Transverse colon (tissue), 4 donors: ENCODE measurements at regions not wholly inside any gene's neighbourhood (a gene's known extent, or its start where the extent isn't known, plus 50 kb on each side); places are given as distances from the start of the nearest gene placed in this dataset.

ENCODE experiments used
- DNase-seq: peaks from one replicate; pipeline ENCODE4 v3.0.0-alpha.2; 2019
- H3K27ac ChIP-seq, 4 donors: fragments of 200-600 bp; sonication (generic); 2 replicates each; pipeline ENCODE4 v1.5.1; 2016 to 2018; ENCODE audit warnings: inconsistent platforms in 4 of 4
- H3K27me3 ChIP-seq: fragments of 200-600 bp; sonication (generic); 2 replicates; pipeline ENCODE4 v1.5.1; 2017; ENCODE audit warnings: inconsistent platforms
- H3K36me3 ChIP-seq, 4 donors: fragments of 200-600 bp; sonication (generic); 2 replicates each; pipeline ENCODE4 v1.5.1; 2017 to 2019; ENCODE audit warnings: inconsistent platforms in 4 of 4
- H3K4me1 ChIP-seq, 4 donors: fragments of 200-600 bp; sonication (generic); 2 replicates each; pipeline ENCODE4 v1.5.1; 2017 to 2020; ENCODE audit warnings: inconsistent platforms in 4 of 4
- H3K4me3 ChIP-seq, 4 donors: fragments of 200-600 bp; sonication (generic); 1 replicate in 1 of 4; 2 replicates in 3 of 4; pipeline versions ENCODE4 v1.5.1 to v1.6.1; 2017 to 2019; ENCODE audit warnings: inconsistent platforms in 4 of 4
- H3K9me3 ChIP-seq, 2 donors: fragments of 200-600 bp; sonication (generic); 2 replicates each; pipeline ENCODE4 v1.5.1; 2017 to 2019; ENCODE audit warnings: inconsistent platforms in 2 of 2
- EP300 ChIP-seq: sonication (generic); formaldehyde crosslinking; IDR thresholded peaks from one replicate; pipeline ENCODE4 v1.6.1; 2017; ENCODE audit warnings: antibody characterized with exemption, low read depth
- POLR2A ChIP-seq: fragments of 450-650 bp; IDR thresholded peaks from one replicate; pipeline ENCODE4 v1.6.1; 2016; ENCODE audit warnings: antibody characterized with exemption, mild to moderate bottlenecking, moderate library complexity
- POLR2AphosphoS5 ChIP-seq, 3 donors: sonication (generic); formaldehyde crosslinking; IDR thresholded peaks; one replicate each; pipeline ENCODE4 v1.6.1; 2016; ENCODE audit warnings: antibody characterized with exemption in 3 of 3
- WGBS, 2 donors: methylation state at CpG; one replicate each; pipeline ENCODE4 v1.1.5; 2018; ENCODE audit warnings: low coverage in 1 of 2; 5-methylcytosine and 5-hydroxymethylcytosine counted together
- in situ Hi-C, 4 donors: fragments of 200-750 bp; cut with MboI; loops; one replicate each; pipeline versions ENCODE4 v1.15.0 to v1.15.1; 2017; ENCODE audit warnings: low sequenced_read_pairs in 3 of 4, low pct_ligation_motif_present in 1 of 4, low pct_unique_long_range_greater_than_20kb in 1 of 4
- intact Hi-C: fragments of 100-400 bp; cut with DNase I; formaldehyde crosslinking; loops from one replicate; pipeline ENCODE4 v1.15.1; 2023; ENCODE audit warnings: low total_unique reads
- TF ChIP-seq, protein P1 (sequence below), 5 experiments: fragments of 200-600 bp in 3 of 5; fragments of 450-650 bp in 2 of 5; sonication (generic) in 3 of 5; IDR thresholded peaks; 1 replicate in 2 of 5; 2 replicates in 3 of 5; pipeline ENCODE4 v1.5.1; 2016 to 2017; ENCODE audit warnings: antibody characterized with exemption in 5 of 5, inconsistent platforms in 3 of 5, mild to moderate bottlenecking in 2 of 5, moderate library complexity in 1 of 5

DNA sequence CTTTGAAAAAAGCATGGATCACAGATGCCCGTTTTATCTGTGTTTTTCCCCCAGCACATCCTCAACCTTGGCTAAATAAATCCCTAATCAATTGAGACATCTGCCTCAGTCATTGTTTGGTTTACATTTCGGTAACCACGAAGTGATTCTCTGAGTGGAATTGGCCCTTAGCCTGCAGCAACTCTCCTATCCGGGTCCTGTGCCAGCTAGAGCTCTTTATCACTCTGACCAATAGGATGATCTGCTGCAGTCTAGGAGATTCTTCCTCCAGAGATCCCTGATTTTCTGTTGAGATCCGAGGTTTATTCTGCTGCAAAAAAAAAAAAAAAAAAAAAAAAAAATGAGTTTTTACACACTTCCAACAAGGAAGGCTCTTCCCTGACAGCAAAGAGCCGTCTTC lies 137.3 kb downstream of the KCNA4 start:
- Histone ChIP-seq H3K27ac (no peak overlapping the region), H3K4me1 (no peaks in the 10 kb centered on the region), H3K27me3 (no peaks in the 10 kb centered on the region), H3K36me3 (no peaks in the 10 kb centered on the region), H3K4me3 (no peak overlapping the region), H3K9me3 (peaks cover 0 to 6% of the 10 kb centered on the region in 2 donors)
- no peak for DNase-seq
- in situ Hi-C loops: no loop called here
- 47 to 64% methylated on average over 6 of the region's 6 CpGs for WGBS, 2 donors
- no peak for TF ChIP-seq POLR2A
- TF ChIP-seq POLR2AphosphoS5 (IDR thresholded peaks at IDR 0.05): no peak
- TF ChIP-seq EP300: no peak
- intact Hi-C loops: no loop called here

DNA sequence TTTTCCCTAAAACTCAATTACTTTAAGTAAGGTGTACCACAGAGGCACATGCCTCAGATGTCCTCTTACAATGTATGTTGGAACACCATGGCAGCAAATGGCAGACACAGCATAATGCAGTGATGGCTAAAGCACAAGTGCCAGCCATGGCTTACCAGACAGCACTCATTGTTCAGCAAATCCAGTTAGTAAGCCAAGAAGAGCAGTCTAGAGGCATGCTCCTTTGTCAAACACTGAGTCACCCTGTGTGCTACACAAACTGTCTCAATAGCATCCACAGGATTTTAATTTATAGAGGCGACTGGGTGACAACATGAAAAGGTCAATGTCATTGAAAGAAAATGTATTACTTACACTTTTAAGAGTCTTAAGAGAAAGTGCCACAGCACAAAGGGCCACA lies 140.6 kb downstream of the KCNA4 start:
- Histone ChIP-seq H3K9me3 (peaks cover 0 to 5% of the 10 kb centered on the region in 2 donors), H3K27me3 (no peaks in the 10 kb centered on the region), H3K27ac (no peak overlapping the region), H3K4me3 (no peak overlapping the region), H3K36me3 (no peaks in the 10 kb centered on the region), H3K4me1 (no peaks in the 10 kb centered on the region)
- DNase-seq: no peak
- intact Hi-C loops: no loop called here
- TF ChIP-seq, protein P1, sequence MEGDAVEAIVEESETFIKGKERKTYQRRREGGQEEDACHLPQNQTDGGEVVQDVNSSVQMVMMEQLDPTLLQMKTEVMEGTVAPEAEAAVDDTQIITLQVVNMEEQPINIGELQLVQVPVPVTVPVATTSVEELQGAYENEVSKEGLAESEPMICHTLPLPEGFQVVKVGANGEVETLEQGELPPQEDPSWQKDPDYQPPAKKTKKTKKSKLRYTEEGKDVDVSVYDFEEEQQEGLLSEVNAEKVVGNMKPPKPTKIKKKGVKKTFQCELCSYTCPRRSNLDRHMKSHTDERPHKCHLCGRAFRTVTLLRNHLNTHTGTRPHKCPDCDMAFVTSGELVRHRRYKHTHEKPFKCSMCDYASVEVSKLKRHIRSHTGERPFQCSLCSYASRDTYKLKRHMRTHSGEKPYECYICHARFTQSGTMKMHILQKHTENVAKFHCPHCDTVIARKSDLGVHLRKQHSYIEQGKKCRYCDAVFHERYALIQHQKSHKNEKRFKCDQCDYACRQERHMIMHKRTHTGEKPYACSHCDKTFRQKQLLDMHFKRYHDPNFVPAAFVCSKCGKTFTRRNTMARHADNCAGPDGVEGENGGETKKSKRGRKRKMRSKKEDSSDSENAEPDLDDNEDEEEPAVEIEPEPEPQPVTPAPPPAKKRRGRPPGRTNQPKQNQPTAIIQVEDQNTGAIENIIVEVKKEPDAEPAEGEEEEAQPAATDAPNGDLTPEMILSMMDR (IDR thresholded peaks at IDR 0.05): no peak
- no peak for TF ChIP-seq POLR2A
- no peak for TF ChIP-seq POLR2AphosphoS5 (IDR thresholded peaks at IDR 0.05)
- TF ChIP-seq EP300: no peak
- WGBS, 2 donors: 83 to 84% methylated on average over 1 of the region's 1 CpG
- in situ Hi-C loops: no loop called here

DNA sequence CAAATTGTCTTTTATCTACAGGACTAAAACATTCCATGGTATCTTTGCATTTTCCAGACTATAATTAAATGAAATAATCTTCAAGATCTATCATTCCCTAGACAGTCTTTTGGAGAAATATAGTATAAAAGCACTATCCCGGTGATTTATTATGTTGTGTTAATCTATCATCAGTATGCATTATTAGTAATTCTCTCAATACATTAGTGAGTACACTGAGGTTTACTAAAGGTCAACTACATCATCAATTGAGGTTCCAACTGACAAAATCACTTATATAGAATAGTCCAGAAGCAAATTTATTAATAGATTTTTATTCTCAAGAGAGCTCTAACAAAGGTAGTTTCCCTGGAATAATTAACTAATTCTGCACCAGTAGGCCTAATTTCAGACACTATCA lies 169.6 kb downstream of the KCNA4 start:
- no peaks in the 10 kb centered on the region for H3K9me3 ChIP-seq
- 96 to 100% methylated on average over 1 of the region's 1 CpG for WGBS, 2 donors
- no peaks in the 10 kb centered on the region for H3K36me3 ChIP-seq
- no peak overlapping the region for H3K27ac ChIP-seq
- no peak overlapping the region for H3K4me3 ChIP-seq
- H3K4me1 ChIP-seq: no peaks in the 10 kb centered on the region
- DNase-seq: no peak
- in situ Hi-C loops (no loop called here), intact Hi-C loops (no loop called here)
- TF ChIP-seq POLR2AphosphoS5 (IDR thresholded peaks at IDR 0.05): no peak
- no peak for TF ChIP-seq EP300
- no peak for TF ChIP-seq POLR2A
- TF ChIP-seq, protein P1 (IDR thresholded peaks at IDR 0.05): no peak
- H3K27me3 ChIP-seq: no peaks in the 10 kb centered on the region

DNA sequence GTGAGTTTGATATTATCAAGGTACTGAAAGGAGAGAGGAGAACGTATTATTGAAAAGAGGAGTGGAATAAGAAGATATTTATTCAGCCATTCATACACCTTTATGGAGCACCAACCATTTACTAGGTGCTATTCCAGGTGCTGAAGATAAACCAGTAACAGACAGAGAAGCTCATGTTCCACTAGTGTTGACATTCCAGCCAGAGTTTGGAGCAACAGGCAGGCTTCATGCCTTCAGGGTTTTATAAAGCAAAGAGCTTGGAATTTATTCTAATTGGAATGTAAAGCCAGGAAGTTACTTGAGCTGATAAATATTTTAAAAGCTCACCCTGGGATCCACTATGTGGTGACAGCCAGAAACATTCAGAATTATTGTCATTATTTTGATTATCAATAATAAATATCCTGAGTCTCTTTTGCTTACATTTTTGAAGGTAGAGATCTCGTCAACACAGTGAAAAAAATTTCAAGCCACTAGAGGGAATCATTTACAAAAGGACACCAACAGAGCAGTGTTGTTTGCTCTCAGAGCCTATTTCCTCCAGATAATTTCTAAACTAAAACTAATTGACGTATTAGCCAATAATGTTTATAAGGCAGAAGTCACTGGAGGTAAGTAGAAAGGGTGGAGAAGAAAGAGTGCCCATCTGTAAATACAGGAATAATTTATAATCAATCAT lies 172.0 kb downstream of the KCNA4 start:
- intact Hi-C loops (no loop called here), in situ Hi-C loops (no loop called here)
- Histone ChIP-seq H3K4me3 (no peak overlapping the region), H3K36me3 (no peaks in the 10 kb centered on the region), H3K4me1 (no peaks in the 10 kb centered on the region), H3K9me3 (no peaks in the 10 kb centered on the region), H3K27ac (no peak overlapping the region), H3K27me3 (no peaks in the 10 kb centered on the region)
- TF ChIP-seq POLR2AphosphoS5 (IDR thresholded peaks at IDR 0.05) (no peak), POLR2A (no peak), EP300 (no peak)
- TF ChIP-seq, protein P1 (IDR thresholded peaks at IDR 0.05): no peak
- 37 to 52% methylated on average over 3 of the region's 3 CpGs for WGBS, 2 donors
- no peak for DNase-seq

DNA sequence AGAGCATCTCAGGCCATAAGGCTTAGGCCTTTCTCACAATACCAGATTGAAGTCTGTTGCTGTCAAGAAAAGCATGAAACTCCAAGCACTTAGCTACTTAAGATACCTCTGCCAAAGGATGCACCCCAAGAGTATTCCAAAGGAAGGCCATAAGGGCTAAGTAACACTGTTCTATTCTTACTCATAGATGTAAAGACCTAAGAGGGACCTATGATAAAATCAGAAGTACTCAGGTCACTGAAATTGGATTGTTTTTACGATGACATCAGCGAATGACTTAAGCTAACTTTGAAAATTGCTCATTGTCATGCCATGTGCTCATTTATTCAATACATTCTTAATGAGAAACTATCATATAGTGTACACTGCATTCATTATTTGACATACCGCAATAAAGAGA lies 172.8 kb downstream of the KCNA4 start:
- intact Hi-C loops (no loop called here), in situ Hi-C loops (no loop called here)
- H3K36me3 ChIP-seq: no peaks in the 10 kb centered on the region
- H3K4me3 ChIP-seq: no peak overlapping the region
- H3K4me1 ChIP-seq: no peaks in the 10 kb centered on the region
- DNase-seq: no peak
- no peaks in the 10 kb centered on the region for H3K27me3 ChIP-seq
- TF ChIP-seq EP300 (no peak), POLR2A (no peak), POLR2AphosphoS5 (IDR thresholded peaks at IDR 0.05) (no peak)
- TF ChIP-seq, protein P1 (IDR thresholded peaks at IDR 0.05): no peak
- no peak overlapping the region for H3K27ac ChIP-seq
- WGBS, 2 donors: 77 to 80% methylated on average over 3 of the region's 3 CpGs
- H3K9me3 ChIP-seq: no peaks in the 10 kb centered on the region
